AG09309 (cell line): ENCODE measurements at regions not wholly inside any gene's neighbourhood (a gene's known extent, or its start where the extent isn't known, plus 50 kb on each side); places are given as distances from the start of the nearest gene placed in this dataset.

Experiments
- DNase-seq: peaks from one replicate; pipeline ENCODE4 v3.0.0-alpha.2; 2010; ENCODE audit warnings: low read depth
- H3K4me3 ChIP-seq: 2 replicates; pipeline ENCODE4 v1.5.1; 2011; ENCODE audit warnings: mild to moderate bottlenecking, low read depth, low read length, moderate library complexity; ENCODE audit not compliant: control insufficient read depth
- TF ChIP-seq, protein P1 (sequence below): IDR thresholded peaks from 2 replicates; pipeline ENCODE4 v1.5.1; 2011; ENCODE audit warnings: mild to moderate bottlenecking, low read depth, low read length, inconsistent platforms; ENCODE audit not compliant: insufficient read depth, control insufficient read depth; ENCODE audit errors: missing control alignments

DNA sequence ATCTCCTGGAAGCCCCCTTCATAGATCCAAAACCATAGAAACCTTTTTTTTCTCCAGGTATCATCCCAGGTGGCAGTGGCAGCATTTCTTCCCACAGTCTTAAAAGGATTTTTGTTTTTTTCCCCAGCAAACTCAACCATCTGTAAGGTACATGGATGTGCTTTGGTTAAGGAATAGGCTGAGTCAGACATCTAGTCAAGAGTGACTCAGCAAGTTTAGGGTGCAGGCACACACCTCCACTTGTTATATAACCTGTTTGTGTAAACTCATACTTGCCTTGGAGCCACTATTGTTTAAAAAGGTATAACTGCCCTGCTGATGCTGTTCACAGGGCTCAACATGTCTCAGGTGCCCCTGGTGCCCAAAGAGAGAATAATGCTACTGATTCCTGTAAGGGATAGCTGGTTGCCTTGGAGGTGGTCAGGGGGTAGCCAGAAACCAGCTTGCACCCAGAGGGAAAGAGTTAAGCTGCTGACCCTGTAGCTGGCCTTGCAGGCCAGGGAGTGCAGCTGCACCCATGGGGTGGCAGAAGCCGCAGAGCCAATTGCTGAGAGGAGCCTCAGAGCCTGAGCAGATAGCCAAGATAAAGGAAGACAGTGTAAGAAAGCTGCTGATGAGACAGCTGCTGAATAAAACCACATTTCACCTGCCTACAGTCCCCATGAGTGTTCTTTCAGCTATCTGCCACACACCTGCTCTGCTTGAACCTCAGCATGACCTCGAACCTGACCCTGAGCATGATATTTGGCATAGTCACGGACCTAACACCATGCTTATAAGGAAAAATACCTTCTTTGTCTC, 1726.1 kb upstream of the RAG2 start:
- no peak for DNase-seq
- TF ChIP-seq, protein P1, sequence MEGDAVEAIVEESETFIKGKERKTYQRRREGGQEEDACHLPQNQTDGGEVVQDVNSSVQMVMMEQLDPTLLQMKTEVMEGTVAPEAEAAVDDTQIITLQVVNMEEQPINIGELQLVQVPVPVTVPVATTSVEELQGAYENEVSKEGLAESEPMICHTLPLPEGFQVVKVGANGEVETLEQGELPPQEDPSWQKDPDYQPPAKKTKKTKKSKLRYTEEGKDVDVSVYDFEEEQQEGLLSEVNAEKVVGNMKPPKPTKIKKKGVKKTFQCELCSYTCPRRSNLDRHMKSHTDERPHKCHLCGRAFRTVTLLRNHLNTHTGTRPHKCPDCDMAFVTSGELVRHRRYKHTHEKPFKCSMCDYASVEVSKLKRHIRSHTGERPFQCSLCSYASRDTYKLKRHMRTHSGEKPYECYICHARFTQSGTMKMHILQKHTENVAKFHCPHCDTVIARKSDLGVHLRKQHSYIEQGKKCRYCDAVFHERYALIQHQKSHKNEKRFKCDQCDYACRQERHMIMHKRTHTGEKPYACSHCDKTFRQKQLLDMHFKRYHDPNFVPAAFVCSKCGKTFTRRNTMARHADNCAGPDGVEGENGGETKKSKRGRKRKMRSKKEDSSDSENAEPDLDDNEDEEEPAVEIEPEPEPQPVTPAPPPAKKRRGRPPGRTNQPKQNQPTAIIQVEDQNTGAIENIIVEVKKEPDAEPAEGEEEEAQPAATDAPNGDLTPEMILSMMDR = no peak

GRCh38 chr11:38315151-38315550, 1717.1 kb upstream of the RAG2 start:
- no peak overlapping the region for H3K4me3 ChIP-seq
- TF ChIP-seq, protein P1 = no peak
- no peak for DNase-seq

More for the DNA sequence above, 1726.1 kb upstream of the RAG2 start:
- no peak overlapping the region for H3K4me3 ChIP-seq

GRCh38 chr11:38307455-38307854, 1709.4 kb upstream of the RAG2 start:
- H3K4me3 ChIP-seq = no peak overlapping the region
- no peak for DNase-seq
- TF ChIP-seq, protein P1 = no peak

- no peak for DNase-seq
- TF ChIP-seq, protein P1 = no peak
- H3K4me3 ChIP-seq = no peak overlapping the region
Measured at GRCh38 chr11:38305682-38306081, 1707.6 kb upstream of the RAG2 start.

GRCh38 chr11:38304926-38305325, 1706.9 kb upstream of the RAG2 start:
- DNase-seq = no peak
- TF ChIP-seq, protein P1 = no peak

DNA sequence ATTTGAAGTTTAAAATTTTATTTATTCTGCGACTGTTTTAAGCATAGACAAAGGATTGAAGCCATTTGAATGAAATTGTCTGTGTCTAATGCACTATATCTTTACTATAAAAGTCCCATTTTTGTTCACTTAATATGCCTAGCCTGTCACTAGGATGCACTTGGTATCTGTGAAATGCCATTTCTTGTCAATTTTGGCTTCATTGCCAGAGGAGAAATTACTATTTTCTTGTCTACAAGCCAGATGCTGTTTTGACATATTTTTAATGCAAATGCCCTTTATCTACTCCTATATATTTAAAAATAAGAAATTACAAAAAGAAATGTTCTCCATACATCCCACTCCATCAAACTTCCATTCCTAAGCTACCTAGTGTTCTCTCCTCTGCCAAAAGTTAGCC, 1704.5 kb upstream of the RAG2 start:
- TF ChIP-seq, protein P1 = no peak
- no peak overlapping the region for H3K4me3 ChIP-seq
- DNase-seq = no peak

More at GRCh38 chr11:38304926-38305325, 1706.9 kb upstream of the RAG2 start:
- H3K4me3 ChIP-seq = no peak overlapping the region
